DMS153 treated with DMSO at 0.1 percent for 48 hours (cell line): ENCODE measurements at regions not wholly inside any gene's neighbourhood (a gene's known extent, or its start where the extent isn't known, plus 50 kb on each side); places are given as distances from the start of the nearest gene placed in this dataset.

ENCODE experiments used
- DNase-seq: peaks from one replicate; lab custom pipeline; 2025; ENCODE audit not compliant: unreplicated experiment; lab: John Stamatoyannopoulos, UW

DNA sequence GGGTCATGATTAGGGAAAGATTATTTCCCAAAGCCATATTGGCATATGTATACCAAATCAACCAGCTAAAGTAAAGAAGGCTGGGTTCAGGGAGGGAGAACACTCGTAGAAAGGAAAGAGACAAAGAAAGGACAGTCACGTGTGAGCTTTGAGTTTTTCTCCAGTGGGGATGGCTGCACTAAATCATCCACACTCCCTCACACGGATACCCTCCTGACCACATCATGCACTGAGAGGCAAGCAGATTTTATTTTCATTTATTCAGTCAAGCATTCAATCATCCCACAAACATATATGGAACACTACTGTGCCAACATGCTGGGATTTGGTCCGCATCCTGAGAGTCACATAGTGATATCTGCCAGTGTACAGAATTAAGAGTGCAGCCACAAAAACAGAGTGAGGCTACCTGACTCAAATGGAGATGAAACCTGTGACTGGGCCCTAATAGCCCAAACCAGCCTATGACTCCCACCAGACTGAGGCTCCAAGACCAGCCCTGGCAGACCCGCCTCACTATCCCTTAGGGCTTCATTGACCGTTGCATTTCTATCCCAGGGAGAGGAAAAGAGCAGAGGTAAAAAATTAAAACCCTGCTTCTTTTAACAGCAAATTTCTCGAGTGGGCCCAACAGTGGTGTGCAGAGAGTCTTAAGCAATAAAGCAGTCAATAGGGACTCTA, 155.9 kb downstream of the BARHL2 start:
- DNase-seq = no peak

DNA sequence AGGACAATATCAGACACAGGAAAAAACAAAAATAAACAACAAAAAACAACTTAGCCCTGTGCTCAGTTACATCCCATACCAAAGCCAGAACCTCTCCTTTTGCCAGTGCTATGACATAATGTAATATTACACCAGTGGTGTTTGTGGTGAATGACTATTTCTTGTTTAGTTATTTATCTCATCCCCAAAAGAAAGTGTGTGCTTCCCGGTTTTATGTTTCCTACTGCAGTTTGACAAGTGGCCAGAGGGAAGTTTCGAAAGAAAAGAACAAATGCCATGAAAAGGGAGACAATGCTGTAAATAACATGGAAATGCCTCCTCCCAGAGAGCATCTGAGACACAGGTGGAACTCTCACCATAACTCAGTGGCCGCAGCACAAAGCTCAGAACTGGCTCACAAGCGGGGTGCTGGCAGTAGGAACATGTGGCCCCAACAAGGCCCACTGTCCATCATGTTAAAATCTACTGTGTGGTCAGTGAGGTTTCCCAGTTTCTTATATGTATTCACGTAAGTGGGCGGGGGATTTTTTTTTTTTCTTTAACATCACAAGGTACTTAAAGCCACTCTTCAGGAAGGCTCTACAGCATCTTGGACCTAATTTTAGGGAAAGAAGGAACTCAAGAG, 158.2 kb downstream of the BARHL2 start:
- no peak for DNase-seq

DNA sequence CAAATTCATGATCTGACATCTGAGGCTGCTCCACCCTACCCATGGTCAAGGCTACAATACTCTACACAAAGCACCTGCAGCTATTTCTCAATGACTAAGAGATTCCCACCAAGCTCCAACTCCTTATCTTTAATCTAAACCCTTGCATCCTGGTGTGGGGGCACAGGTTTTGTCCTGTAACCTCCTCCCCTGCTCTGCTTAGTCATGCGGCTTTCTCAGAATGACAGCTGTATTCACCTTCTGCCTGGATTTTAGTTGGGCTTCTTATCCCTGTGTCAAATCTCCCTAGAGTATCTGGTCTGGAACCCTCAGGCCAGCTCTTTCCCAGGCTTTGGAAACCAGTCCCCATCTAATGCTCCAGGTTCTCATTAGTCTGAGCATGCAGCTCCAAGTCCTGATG, 159.0 kb downstream of the BARHL2 start:
- no peak for DNase-seq

GRCh38 chr1:90557706-90558105, 159.4 kb downstream of the BARHL2 start:
- DNase-seq = no peak

GRCh38 chr1:90550626-90551406, 166.3 kb downstream of the BARHL2 start:
- DNase-seq = no peak

DNA sequence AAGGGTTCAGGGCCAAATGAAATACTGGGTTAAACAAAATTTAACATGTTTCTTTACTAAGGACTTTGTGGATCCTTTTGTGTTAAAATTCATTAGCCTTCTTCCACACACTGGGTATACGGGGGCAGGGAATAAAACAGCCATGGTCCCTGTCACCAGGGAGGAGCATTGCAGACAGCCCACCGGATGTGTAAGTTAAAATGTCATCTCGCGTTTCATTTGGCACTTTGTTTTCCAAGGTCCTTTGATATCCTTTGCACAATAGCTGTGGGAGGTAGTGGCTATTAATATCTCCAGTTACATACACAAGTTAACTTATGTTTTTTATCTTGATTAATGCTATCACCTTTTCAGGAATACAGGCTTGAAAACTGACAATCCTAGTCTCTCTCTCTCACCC, 172.7 kb downstream of the BARHL2 start:
- DNase-seq = no peak

DNA sequence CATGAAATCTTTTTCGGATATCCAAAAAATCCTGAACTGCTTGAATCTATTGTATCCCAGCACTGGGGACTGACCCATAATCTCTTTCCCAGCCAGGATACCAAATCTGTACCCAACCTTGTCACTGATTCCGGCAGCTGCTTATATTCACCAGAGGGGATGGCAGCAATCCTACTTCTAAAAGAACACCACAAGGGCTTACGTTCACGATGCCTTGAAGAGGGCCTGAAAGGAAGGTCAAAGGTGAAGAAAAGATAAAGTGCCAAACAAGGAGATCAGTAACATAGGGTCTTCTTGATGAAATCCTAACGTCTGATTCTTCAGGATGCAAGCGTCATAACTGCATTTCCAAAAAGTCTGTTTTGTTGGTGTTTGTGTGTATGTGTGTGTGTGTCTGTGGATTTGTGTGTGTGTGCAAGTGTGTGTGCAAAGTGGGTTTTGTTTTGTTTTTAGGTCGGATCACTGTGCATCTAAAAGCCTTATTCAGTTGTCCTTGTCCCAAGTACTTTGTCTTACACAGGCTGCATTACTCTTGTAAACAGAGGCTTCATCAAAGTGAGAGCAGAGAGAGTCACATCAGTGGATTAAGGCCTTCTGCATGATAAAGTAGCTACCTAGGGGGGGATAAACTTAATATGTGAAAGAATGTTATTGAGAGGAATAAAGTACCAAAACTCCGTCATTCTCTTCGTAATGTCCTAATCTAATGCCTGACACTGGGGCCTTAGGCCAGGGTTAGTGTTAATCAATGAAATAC, 179.3 kb downstream of the BARHL2 start:
- DNase-seq = no peak

- DNase-seq = no peak
Observed at GRCh38 chr1:90534663-90535295, 182.3 kb downstream of the BARHL2 start.

DNA sequence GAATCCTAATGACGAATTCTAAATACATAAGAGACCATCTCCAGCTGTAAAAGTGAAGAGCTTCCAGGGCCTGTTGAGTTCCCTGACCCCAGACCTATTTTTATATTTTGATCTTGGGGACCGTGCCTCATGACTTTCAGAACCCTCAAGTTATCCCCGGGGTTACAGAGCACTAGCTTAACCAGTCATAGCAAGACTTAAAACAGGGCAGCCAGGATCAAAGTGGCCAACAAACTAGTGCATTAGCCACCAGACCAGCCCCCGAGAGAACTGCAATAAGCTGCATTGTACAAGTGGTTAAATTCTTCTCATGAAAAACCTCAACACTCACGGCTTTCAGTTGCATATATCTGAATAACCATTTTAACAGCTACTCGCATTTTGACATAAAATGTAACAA, 183.0 kb downstream of the BARHL2 start:
- no peak for DNase-seq

- DNase-seq = no peak
Observed at GRCh38 chr1:90526954-90527353, 190.1 kb downstream of the BARHL2 start.

DNA sequence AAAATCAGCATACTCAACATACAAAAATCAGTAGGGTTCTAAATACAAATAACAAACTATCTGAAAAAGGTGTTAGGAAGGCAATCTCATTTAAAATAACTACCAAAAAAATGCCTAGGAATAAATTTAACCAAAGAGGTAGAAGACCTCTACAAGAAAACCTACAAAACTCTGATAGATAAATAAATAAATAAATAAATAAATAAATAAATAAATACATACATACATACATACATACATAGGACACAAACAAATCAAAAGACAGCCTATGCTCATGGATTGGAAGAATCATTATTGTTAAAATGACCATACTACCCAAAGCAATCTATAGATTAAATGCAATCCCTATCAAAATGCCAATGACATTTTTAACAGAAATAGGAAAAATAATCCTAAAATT, 194.7 kb downstream of the BARHL2 start:
- no peak for DNase-seq

DNA sequence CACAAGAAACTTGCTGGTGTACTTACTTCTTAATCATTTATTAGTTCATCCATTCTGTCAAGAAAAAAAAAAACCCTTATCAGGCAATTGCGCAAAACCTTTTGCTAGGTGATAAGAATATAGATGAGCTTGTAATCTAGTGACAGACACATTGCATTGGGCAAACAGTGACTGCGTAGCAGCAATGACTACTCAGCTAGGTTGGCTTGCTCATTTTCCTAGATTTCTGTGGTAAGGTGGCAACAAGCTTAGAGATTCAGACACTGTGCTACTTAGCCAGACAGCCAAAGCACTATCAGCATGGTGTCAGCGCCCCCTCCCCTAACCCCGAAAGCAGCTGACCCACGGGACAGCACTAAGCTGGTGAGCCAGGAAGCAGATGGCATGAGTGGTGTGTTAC, 203.1 kb downstream of the BARHL2 start:
- DNase-seq = no peak

DNA sequence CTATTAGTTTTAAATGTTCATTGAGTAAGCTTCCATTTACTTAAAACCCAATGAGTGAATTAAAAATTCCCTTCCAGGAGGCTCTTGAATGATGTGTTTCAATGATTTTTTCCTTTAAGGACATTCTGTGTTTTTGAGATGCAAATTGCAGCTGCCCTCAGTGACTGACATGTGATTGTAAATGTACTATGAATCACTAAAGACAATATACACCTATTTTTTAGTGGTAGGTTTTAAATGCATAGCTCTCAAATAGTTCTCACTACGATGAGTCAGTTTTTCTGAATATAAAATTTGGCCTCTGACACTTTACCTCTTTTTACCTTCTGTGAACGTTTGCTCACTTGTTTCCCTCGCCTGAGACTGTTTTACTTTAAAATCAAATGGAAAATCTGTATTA, 204.7 kb downstream of the BARHL2 start:
- DNase-seq = no peak

GRCh38 chr1:90510143-90510542, 207.0 kb downstream of the BARHL2 start:
- no peak for DNase-seq

DNA sequence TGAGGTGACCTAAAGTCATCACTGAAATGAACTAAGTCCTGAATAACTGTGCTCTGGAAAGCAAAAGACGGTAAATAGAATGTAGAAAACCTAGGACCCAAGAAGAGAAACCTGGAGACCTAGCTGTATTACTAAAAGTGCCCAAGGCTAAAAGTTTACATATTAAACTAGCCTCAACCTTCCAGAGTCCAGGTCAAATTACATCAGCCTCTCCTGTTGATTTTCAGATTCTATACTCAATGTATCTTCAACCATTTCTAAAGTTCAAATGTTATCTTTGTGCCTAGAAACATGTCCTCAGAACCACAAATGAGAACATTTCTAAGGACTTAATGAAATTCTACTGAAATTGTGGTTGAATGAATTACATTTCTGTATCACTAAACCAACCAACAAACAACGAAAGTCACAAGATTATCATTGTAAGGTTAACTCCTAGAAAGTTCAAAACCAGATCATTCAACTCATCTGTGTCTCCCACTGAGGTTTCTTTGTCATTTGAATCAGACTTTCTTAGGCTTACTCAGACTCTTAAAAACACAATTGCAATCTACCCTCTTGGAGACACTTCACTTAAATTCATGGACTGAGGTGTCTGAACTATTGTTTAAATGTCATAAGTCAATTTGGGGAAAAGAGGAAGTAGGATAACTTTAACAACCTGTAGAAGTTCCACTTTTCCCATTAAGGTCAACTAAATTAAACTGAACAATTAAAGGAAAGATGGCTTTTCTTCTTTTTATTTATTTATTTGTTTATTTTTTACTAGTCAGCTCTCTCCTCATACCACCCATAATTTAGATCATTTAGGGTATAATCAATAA, 207.7 kb downstream of the BARHL2 start:
- no peak for DNase-seq

DNA sequence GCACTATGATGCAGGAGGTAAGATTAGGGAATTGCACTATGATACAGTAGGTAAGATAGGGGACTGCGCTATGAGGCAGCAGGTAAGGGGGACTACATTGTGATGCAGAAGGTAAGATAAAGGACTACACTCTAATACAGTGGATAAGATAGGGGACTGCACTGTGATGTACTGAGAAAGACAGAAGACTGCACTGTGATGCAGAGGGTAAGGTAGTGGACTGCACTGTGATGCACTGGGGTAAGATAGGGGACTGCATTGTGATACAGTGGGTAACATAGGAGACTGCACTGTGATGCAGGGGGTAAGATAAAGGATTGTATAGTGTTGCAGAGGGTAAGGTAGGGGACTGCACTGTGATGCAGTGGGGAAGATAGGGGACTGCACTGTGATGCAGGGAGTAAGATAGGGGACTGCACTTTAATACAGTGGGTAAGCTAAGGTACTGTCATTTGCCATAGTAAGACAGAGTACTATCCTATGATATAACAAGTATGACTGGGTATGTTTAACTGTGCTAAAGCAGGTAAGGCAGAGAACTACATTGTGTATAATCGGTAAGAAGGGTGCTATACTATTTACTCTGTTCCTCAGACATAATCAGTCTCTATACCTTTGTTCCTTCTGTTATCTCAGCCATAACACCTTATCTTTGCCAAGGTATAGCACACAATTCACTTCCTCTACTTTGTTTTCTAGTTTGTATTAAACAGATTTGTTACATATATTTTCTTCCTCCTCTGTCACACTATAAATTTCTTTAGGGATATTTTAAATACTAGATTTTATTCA, 208.5 kb downstream of the BARHL2 start:
- no peak for DNase-seq

DNA sequence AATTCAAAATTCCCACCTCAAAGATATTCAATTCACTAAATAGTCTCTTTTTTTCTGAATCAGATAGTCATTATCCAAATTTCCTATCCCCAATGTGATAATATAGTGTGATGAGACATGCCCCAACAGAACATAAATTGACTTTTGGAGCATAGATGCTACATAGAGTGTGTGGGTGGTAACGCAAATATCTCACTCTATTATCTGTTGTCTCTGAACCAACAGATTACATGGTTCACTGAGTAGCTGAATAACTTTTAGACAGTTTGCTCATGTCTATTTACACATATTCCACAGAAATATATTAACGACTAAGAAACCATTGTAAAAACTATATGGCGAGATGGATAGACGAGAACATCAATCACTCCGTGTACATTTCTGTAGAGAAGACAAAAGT, 209.9 kb downstream of the BARHL2 start:
- DNase-seq = no peak

DNA sequence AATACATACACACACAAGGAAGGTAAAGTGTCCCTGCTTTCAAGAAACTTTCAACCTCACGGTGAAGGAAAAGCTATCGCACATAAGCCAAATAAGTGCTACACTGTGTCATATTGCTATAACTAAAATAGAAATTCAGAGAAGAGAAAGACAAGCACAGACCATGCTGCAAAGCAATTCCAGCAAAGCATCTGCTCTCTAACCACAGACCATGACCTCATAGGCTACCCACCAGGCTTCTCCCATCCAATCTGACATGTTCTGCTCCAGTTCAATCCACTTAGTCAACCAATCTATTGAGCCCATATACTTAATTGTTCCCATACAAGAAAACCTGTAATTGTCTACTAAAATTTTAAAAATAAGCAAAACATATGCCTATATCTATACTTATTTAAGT, 211.3 kb downstream of the BARHL2 start:
- no peak for DNase-seq

DNA sequence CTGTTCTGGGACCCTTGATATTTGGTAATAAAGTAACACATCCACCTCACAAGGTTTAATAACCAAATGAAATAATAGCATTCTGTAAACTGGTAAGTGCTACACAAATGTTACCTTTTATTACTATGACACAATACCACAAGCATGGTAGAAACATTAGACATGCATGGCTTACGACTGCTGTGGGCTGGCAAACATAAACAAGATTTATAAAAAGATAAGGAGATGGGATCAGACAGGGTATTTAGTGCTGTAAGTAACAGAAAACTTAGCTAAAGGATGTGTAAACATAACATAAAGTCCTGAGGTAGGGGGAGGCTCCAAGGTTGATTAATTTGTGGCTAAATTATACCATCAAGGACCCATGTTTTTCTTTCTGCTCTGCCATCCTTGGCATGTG, 212.6 kb downstream of the BARHL2 start:
- no peak for DNase-seq
